Effector CD8-positive, alpha-beta T cell (primary cell): ENCODE measurements at regions not wholly inside any gene's neighbourhood (a gene's known extent, or its start where the extent isn't known, plus 50 kb on each side); places are given as distances from the start of the nearest gene placed in this dataset.

Source experiments
- DNase-seq: peaks from one replicate; lab custom pipeline; 2025; lab: John Stamatoyannopoulos, UW

DNA sequence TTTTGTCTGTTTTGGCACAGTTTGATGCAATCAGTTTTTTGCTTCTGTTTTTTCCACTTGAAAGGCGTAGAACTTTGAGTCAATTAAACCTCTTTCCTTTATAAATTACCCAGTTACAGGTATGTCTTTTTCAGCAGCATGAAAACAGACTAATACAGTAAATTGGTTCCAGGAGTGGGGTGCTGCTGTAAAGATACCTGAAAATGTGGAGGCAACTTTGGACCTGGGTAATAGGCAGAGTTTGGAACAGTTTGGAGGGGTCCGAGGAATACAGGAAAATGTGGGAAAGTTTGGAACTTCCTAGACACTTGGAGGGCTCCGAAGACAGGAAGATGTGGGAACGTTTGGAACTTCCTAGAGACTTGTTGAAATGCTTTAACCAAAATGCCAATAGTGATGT lies 2022.2 kb downstream of the MAT2B start:
- no peak for DNase-seq

DNA sequence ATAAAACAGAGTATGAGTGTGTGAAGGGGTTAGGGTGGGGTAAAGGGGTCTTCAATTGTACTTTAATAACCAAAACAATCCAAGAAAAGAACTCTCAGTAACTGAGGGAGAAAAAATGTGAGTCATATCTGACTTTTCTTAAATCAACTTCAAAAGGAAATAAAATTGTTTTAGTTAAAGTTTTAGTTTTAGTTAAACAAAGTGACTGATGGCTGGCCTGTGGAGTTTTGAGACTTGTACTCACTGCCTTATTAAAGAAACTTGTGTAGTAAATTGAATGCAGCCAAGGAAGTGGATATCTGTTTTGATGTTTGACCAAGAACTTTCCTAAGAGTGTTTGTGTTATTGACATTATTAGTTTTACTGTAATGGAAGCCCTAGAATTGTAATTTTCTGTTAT lies 2032.6 kb downstream of the MAT2B start:
- DNase-seq: no peak

DNA sequence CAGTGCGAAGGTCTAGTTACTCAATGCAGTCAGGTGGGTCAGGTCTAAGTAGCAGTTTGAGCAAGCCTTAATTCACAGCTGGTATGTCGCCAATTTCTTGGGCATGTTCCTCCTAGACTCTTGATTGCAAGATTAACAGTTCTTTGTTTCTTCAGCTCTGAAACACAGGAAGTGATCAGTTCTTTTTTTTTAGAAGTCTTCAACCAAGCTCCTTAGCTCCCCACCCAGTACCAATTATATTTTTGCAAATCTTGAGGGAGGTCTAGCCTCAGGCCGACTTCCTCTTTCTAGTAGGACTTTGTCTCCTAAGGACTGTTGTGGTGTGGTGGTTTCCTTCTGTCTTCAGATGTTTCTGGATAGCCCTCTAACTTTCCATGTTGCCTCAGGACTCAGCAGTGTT lies 2054.2 kb downstream of the MAT2B start:
- no peak for DNase-seq

- no peak for DNase-seq
Observed at GRCh38 chr5:165560648-165561047, 2055.2 kb downstream of the MAT2B start.

DNA sequence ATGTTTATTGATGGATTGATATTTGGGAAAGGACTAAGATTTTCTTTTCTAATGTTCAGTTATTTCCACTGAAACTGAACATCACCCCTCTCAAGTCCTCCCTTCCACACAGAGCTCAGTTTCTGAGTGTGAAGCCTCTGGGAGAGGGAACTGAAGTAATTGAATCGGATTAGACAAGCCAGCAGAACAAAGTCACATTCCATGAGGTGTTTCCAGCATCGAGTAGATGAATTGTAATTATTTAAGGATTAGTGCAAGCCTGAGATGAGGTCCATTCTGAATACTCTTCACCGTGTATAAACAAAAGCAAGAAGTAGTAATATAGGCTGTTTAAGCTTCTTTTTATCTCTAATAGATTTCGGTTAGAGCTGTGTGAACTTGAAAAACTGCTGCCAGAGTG lies 2060.5 kb downstream of the MAT2B start:
- DNase-seq: no peak

DNA sequence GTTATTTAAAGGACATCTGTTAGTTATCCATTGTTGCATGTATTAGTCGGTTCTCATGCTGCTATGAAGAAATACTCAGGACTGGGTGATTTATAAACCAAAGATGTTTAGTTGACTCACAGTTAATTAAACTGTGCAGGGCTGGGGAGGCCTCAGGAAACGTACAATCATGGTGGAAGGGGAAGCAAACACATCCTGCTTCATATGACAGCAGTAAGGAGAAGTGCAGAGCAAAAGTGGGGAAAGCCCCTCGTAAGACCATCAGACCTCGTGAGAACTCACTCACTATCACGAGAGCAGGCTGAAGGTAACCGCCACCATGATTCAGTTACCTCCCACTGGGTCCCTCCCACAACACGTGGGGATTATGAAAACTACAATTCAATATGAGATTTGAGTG lies 2064.1 kb downstream of the MAT2B start:
- no peak for DNase-seq

- DNase-seq: no peak
Observed at GRCh38 chr5:165573445-165573844, 2068.0 kb downstream of the MAT2B start.

DNA sequence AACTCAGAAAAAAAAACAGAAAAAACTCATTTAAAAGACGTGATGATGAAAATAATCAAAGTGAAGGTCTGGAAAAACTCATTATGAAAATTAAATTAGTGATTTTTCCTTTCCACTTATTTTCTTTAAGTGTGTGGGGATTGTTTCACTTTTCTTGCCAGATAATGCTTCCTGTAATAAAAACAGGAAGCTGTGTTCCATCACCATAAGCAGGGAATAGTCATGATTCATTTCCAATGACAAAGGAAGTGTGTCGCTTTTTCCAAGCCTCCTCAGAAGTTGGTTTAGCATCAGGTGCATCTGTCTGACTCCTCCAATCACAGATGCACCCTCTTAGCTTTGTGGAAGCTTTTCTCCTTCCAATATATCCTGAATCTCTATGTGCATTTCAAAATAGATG lies 2068.7 kb downstream of the MAT2B start:
- DNase-seq: no peak

DNA sequence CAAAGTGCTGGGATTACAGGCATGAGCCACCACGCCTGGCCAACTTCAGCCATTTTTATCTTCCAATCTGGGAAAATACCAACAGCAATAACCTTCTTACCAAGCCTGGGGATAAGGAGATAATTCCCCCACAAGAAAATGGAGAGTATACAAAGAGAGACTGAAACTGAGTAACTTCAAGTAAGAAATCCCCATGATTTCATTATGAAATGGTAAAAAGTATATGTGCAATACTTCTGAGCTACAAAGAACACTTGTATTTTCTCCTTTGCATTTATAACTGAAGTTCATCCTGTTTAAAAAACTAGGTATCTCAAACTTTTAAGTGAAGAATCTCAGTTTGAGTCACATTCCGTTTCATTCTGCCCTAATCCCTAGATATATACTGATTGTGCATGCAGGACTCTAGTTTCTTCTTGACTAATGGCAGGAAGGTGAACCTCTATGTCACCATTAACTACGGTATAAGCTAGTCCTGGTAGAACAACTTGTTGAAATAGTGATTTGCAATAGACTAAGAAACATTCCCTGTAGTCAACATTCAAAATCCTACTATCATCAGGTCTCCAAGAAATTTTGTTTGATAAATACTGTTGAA lies 2071.4 kb downstream of the MAT2B start:
- no peak for DNase-seq

GRCh38 chr5:165579911-165580310 lies 2074.5 kb downstream of the MAT2B start:
- no peak for DNase-seq

- no peak for DNase-seq
Observed at GRCh38 chr5:165594693-165595092, 2089.3 kb downstream of the MAT2B start.

DNA sequence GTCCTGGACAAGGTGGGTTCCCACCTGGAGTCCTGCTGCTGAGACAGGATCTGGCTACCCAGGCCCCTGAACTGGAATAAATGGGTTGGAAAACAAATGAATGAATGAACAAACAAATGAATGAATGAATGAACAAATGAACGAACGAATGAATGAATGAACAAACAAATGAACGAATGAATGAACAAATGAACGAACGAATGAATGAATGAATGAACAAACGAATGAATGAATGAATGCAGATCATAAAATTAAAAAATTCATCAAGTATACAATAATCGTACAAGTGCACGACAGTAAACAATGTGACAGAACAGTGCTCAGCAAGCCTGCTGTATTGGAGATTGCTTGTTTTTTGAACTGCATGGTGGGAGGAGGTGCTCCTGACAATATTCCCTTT lies 2097.1 kb downstream of the MAT2B start:
- DNase-seq: no peak

- no peak for DNase-seq
Observed at GRCh38 chr5:165607026-165607425, 2101.6 kb downstream of the MAT2B start.

- DNase-seq: no peak
Observed at GRCh38 chr5:165609871-165610270, 2104.5 kb downstream of the MAT2B start.

DNA sequence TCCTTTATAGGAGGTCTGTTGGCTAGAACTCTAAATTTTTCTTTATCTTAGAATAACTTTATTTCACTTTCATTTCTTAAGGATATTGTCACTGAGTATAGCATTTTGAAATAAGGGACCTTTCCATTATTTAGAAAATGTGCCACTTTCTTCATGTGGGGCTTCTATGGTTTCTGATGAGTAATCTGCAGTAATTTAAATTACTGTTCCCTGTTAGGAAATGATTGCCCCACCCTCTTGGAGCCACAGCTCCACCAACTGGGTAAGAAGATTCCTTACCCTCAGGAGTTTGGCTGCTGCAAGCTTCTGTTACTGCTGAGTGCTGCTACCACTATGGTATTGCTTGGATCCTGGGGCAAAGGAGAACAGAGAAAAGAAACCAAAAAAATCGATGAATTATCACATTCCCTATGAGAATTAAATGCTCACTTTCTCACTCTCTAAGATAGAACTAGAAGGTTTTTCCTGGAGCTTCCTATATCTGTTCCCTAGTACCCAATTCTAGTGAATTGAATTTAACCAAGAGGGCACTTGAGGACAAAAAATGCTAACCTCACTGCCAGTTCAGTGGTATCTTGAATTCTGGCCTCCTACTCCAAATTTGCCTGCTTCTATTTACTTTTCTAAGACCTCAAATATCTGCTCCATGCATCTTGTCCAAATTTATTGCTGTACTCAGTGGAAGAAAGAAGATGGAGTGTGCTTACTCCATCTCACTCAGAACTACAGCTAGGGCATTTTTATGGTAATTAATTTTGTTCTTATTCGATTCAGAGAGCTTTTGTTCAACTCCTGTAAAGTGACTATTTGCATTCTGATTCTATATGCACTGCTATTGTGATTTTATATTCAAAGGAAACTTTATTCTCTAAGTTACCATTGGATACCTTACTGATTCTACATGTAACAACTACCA lies 2111.3 kb downstream of the MAT2B start:
- no peak for DNase-seq

DNA sequence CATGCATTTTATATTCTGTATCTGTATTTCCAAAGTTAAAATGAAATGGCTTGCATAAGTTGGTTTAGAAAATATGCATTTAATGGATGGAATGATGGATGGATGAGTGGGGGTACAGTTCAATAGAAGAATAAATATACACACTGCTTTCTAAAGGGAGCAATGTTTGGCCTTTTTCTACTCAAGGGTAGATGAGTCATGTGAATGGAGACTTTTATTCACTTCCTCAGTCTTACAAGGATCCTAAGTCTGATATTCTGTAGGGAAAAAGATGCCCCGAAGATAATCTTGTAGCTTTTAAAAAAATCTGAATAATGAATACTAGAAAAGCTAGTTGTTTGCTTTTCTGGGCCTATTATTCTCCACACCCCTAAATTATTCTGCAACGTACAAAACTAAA lies 2112.1 kb downstream of the MAT2B start:
- DNase-seq: no peak

- DNase-seq: no peak
Observed at GRCh38 chr5:165620394-165620793, 2115.0 kb downstream of the MAT2B start.

GRCh38 chr5:165622864-165623536 lies 2117.6 kb downstream of the MAT2B start:
- DNase-seq: no peak

- no peak for DNase-seq
Observed at GRCh38 chr5:165624166-165624946, 2118.9 kb downstream of the MAT2B start.

GRCh38 chr5:165626161-165626560 lies 2120.7 kb downstream of the MAT2B start:
- no peak for DNase-seq

- DNase-seq: no peak
Observed at GRCh38 chr5:165627548-165628170, 2122.2 kb downstream of the MAT2B start.
